ENCODE measurements at regions not wholly inside any gene's neighbourhood (a gene's known extent, or its start where the extent isn't known, plus 50 kb on each side); places are given as distances from the start of the nearest gene placed in this dataset.

- Histone ChIP-seq H3K4me3 (ENCODE audit: low read depth, low read length) (no peak overlapping the region), H3K9me3 (ENCODE audit: control insufficient read depth, insufficient read depth, low read length) (no peaks in the 10 kb centered on the region), H3K27me3 (ENCODE audit: control insufficient read depth, insufficient read depth, low read length) (no peaks in the 10 kb centered on the region), H3K9ac (ENCODE audit: low read depth, low read length) (no peak overlapping the region), H3K4me1 (ENCODE audit: control insufficient read depth, insufficient read depth, low read length) (no peaks in the 10 kb centered on the region), H3K36me3 (ENCODE audit: control insufficient read depth, insufficient read depth, low read length) (no peaks in the 10 kb centered on the region)
These were observed 241.9 kb downstream of the GLRX3 start for GRCh38 chr10:130377986-130378540.

GRCh38 chr10:130378556-130379400, 242.6 kb downstream of the GLRX3 start:
- Histone ChIP-seq H3K9me3 (ENCODE audit: control insufficient read depth, insufficient read depth, low read length) (no peaks in the 10 kb centered on the region), H3K36me3 (ENCODE audit: control insufficient read depth, insufficient read depth, low read length) (no peaks in the 10 kb centered on the region)

GRCh38 chr10:130380056-130380455, 243.9 kb downstream of the GLRX3 start:
- H3K4me3 ChIP-seq (ENCODE audit: low read depth, low read length) = no peak overlapping the region
- H3K9ac ChIP-seq (ENCODE audit: low read depth, low read length) = no peak overlapping the region
- no peaks in the 10 kb centered on the region for H3K9me3 ChIP-seq (ENCODE audit: control insufficient read depth, insufficient read depth, low read length)
- H3K36me3 ChIP-seq (ENCODE audit: control insufficient read depth, insufficient read depth, low read length) = no peaks in the 10 kb centered on the region
- no peaks in the 10 kb centered on the region for H3K4me1 ChIP-seq (ENCODE audit: control insufficient read depth, insufficient read depth, low read length)
- H3K27me3 ChIP-seq (ENCODE audit: control insufficient read depth, insufficient read depth, low read length) = no peaks in the 10 kb centered on the region

More at GRCh38 chr10:130378556-130379400, 242.6 kb downstream of the GLRX3 start:
- Histone ChIP-seq H3K9ac (ENCODE audit: low read depth, low read length) (no peak overlapping the region), H3K27me3 (ENCODE audit: control insufficient read depth, insufficient read depth, low read length) (no peaks in the 10 kb centered on the region), H3K4me3 (ENCODE audit: low read depth, low read length) (no peak overlapping the region), H3K4me1 (ENCODE audit: control insufficient read depth, insufficient read depth, low read length) (no peaks in the 10 kb centered on the region)

GRCh38 chr10:130382031-130382430, 245.8 kb downstream of the GLRX3 start:
- H3K4me1 ChIP-seq (ENCODE audit: control insufficient read depth, insufficient read depth, low read length) = no peaks in the 10 kb centered on the region
- no peaks in the 10 kb centered on the region for H3K36me3 ChIP-seq (ENCODE audit: control insufficient read depth, insufficient read depth, low read length)
- no peak overlapping the region for H3K9ac ChIP-seq (ENCODE audit: low read depth, low read length)
- H3K27me3 ChIP-seq (ENCODE audit: control insufficient read depth, insufficient read depth, low read length) = no peaks in the 10 kb centered on the region
- H3K4me3 ChIP-seq (ENCODE audit: low read depth, low read length) = no peak overlapping the region
- no peaks in the 10 kb centered on the region for H3K9me3 ChIP-seq (ENCODE audit: control insufficient read depth, insufficient read depth, low read length)

GRCh38 chr10:130387936-130388580, 251.9 kb downstream of the GLRX3 start:
- no peaks in the 10 kb centered on the region for H3K27me3 ChIP-seq (ENCODE audit: control insufficient read depth, insufficient read depth, low read length)
- H3K4me3 ChIP-seq (ENCODE audit: low read depth, low read length) = no peak overlapping the region
- H3K9ac ChIP-seq (ENCODE audit: low read depth, low read length) = no peak overlapping the region
- no peaks in the 10 kb centered on the region for H3K36me3 ChIP-seq (ENCODE audit: control insufficient read depth, insufficient read depth, low read length)
- no peaks in the 10 kb centered on the region for H3K4me1 ChIP-seq (ENCODE audit: control insufficient read depth, insufficient read depth, low read length)
- H3K9me3 ChIP-seq (ENCODE audit: control insufficient read depth, insufficient read depth, low read length) = no peaks in the 10 kb centered on the region

GRCh38 chr10:130388746-130389145, 252.6 kb downstream of the GLRX3 start:
- H3K9ac ChIP-seq (ENCODE audit: low read depth, low read length) = no peak overlapping the region
- H3K36me3 ChIP-seq (ENCODE audit: control insufficient read depth, insufficient read depth, low read length) = no peaks in the 10 kb centered on the region
- no peak overlapping the region for H3K4me3 ChIP-seq (ENCODE audit: low read depth, low read length)
- H3K9me3 ChIP-seq (ENCODE audit: control insufficient read depth, insufficient read depth, low read length) = no peaks in the 10 kb centered on the region
- no peaks in the 10 kb centered on the region for H3K4me1 ChIP-seq (ENCODE audit: control insufficient read depth, insufficient read depth, low read length)
- H3K27me3 ChIP-seq (ENCODE audit: control insufficient read depth, insufficient read depth, low read length) = no peaks in the 10 kb centered on the region

GRCh38 chr10:130389906-130390305, 253.7 kb downstream of the GLRX3 start:
- Histone ChIP-seq H3K4me3 (ENCODE audit: low read depth, low read length) (no peak overlapping the region), H3K4me1 (ENCODE audit: control insufficient read depth, insufficient read depth, low read length) (no peaks in the 10 kb centered on the region), H3K9ac (ENCODE audit: low read depth, low read length) (no peak overlapping the region), H3K9me3 (ENCODE audit: control insufficient read depth, insufficient read depth, low read length) (no peaks in the 10 kb centered on the region), H3K27me3 (ENCODE audit: control insufficient read depth, insufficient read depth, low read length) (no peaks in the 10 kb centered on the region), H3K36me3 (ENCODE audit: control insufficient read depth, insufficient read depth, low read length) (no peaks in the 10 kb centered on the region)

- peaks cover 9% of the 10 kb centered on the region for H3K9me3 ChIP-seq (ENCODE audit: control insufficient read depth, insufficient read depth, low read length)
- H3K36me3 ChIP-seq (ENCODE audit: control insufficient read depth, insufficient read depth, low read length) = no peaks in the 10 kb centered on the region
- no peaks in the 10 kb centered on the region for H3K27me3 ChIP-seq (ENCODE audit: control insufficient read depth, insufficient read depth, low read length)
- H3K9ac ChIP-seq (ENCODE audit: low read depth, low read length) = no peak overlapping the region
- no peak overlapping the region for H3K4me3 ChIP-seq (ENCODE audit: low read depth, low read length)
- H3K4me1 ChIP-seq (ENCODE audit: control insufficient read depth, insufficient read depth, low read length) = no peaks in the 10 kb centered on the region
These were observed 255.8 kb downstream of the GLRX3 start for GRCh38 chr10:130392031-130392430.

GRCh38 chr10:130393342-130393741, 257.2 kb downstream of the GLRX3 start:
- Histone ChIP-seq H3K36me3 (ENCODE audit: control insufficient read depth, insufficient read depth, low read length) (no peaks in the 10 kb centered on the region), H3K27me3 (ENCODE audit: control insufficient read depth, insufficient read depth, low read length) (no peaks in the 10 kb centered on the region), H3K4me1 (ENCODE audit: control insufficient read depth, insufficient read depth, low read length) (no peaks in the 10 kb centered on the region), H3K9ac (ENCODE audit: low read depth, low read length) (no peak overlapping the region), H3K4me3 (ENCODE audit: low read depth, low read length) (no peak overlapping the region), H3K9me3 (ENCODE audit: control insufficient read depth, insufficient read depth, low read length) (peaks cover 9% of the 10 kb centered on the region)

- Histone ChIP-seq H3K9ac (ENCODE audit: low read depth, low read length) (no peak overlapping the region), H3K9me3 (ENCODE audit: control insufficient read depth, insufficient read depth, low read length) (peaks cover 9% of the 10 kb centered on the region), H3K27me3 (ENCODE audit: control insufficient read depth, insufficient read depth, low read length) (no peaks in the 10 kb centered on the region), H3K36me3 (ENCODE audit: control insufficient read depth, insufficient read depth, low read length) (no peaks in the 10 kb centered on the region), H3K4me3 (ENCODE audit: low read depth, low read length) (no peak overlapping the region), H3K4me1 (ENCODE audit: control insufficient read depth, insufficient read depth, low read length) (no peaks in the 10 kb centered on the region)
These were observed 258.6 kb downstream of the GLRX3 start for GRCh38 chr10:130394832-130395231.

GRCh38 chr10:130395248-130395936, 259.2 kb downstream of the GLRX3 start:
- H3K4me3 ChIP-seq (ENCODE audit: low read depth, low read length) = no peak overlapping the region
- peaks cover 9% of the 10 kb centered on the region for H3K9me3 ChIP-seq (ENCODE audit: control insufficient read depth, insufficient read depth, low read length)
- H3K27me3 ChIP-seq (ENCODE audit: control insufficient read depth, insufficient read depth, low read length) = no peaks in the 10 kb centered on the region
- H3K9ac ChIP-seq (ENCODE audit: low read depth, low read length) = no peak overlapping the region
- no peaks in the 10 kb centered on the region for H3K36me3 ChIP-seq (ENCODE audit: control insufficient read depth, insufficient read depth, low read length)
- H3K4me1 ChIP-seq (ENCODE audit: control insufficient read depth, insufficient read depth, low read length) = no peaks in the 10 kb centered on the region
